WI38 (cell line): ENCODE measurements at regions not wholly inside any gene's neighbourhood (a gene's known extent, or its start where the extent isn't known, plus 50 kb on each side); places are given as distances from the start of the nearest gene placed in this dataset.
"Not testable (repeated sequence)": the region's sequence is repeated elsewhere in the genome, so short reads cannot be mapped to it uniquely, and the experiment has no call there.

Experiments
- H3K4me3 ChIP-seq: 2 replicates; pipeline ENCODE4 v1.5.1; 2011; ENCODE audit warnings: low read depth, mild to moderate bottlenecking, control low read depth, low read length
- CTCF ChIP-seq: IDR thresholded peaks from 2 replicates; pipeline ENCODE4 v1.5.1; 2012; ENCODE audit warnings: low read depth, mild to moderate bottlenecking, control low read depth, low read length

- TF ChIP-seq CTCF: no peak
- no peak overlapping the region for H3K4me3 ChIP-seq
Observed at GRCh38 chr4:108411836-108412235, 208.5 kb upstream of the RPL34 start.

- not testable (repeated sequence) for H3K4me3 ChIP-seq
Observed at GRCh38 chr4:108409691-108410090, 210.7 kb upstream of the RPL34 start.

- H3K4me3 ChIP-seq: no peak overlapping the region
- TF ChIP-seq CTCF: no peak
Observed at GRCh38 chr4:108405586-108405985, 214.8 kb upstream of the RPL34 start.

- TF ChIP-seq CTCF: no peak
- no peak overlapping the region for H3K4me3 ChIP-seq
Observed at GRCh38 chr4:108400309-108400708, 220.1 kb upstream of the RPL34 start.

- no peak overlapping the region for H3K4me3 ChIP-seq
- TF ChIP-seq CTCF: no peak
Observed at GRCh38 chr4:108399610-108400265, 220.6 kb upstream of the RPL34 start.

GRCh38 chr4:108398836-108399235 lies 221.5 kb upstream of the RPL34 start:
- no peak for TF ChIP-seq CTCF
- H3K4me3 ChIP-seq: no peak overlapping the region

GRCh38 chr4:108398316-108398715 lies 222.1 kb upstream of the RPL34 start:
- TF ChIP-seq CTCF: no peak

GRCh38 chr4:108397850-108398249 lies 222.5 kb upstream of the RPL34 start:
- no peak for TF ChIP-seq CTCF
- H3K4me3 ChIP-seq: no peak overlapping the region

More at GRCh38 chr4:108398316-108398715, 222.1 kb upstream of the RPL34 start:
- no peak overlapping the region for H3K4me3 ChIP-seq
